22Rv1 (cell line): ENCODE measurements at regions not wholly inside any gene's neighbourhood (a gene's known extent, or its start where the extent isn't known, plus 50 kb on each side); places are given as distances from the start of the nearest gene placed in this dataset.

Source experiments
- CTCF ChIP-seq: fragments of 450-650 bp; IDR thresholded peaks from 2 replicates; pipeline ENCODE4 v1.5.1; 2017; ENCODE audit warnings: mild to moderate bottlenecking
- ZFX ChIP-seq: fragments of 450-650 bp; IDR thresholded peaks from 2 replicates; pipeline ENCODE4 v1.6.1; 2017; ENCODE audit warnings: antibody characterized with exemption, borderline replicate concordance

DNA sequence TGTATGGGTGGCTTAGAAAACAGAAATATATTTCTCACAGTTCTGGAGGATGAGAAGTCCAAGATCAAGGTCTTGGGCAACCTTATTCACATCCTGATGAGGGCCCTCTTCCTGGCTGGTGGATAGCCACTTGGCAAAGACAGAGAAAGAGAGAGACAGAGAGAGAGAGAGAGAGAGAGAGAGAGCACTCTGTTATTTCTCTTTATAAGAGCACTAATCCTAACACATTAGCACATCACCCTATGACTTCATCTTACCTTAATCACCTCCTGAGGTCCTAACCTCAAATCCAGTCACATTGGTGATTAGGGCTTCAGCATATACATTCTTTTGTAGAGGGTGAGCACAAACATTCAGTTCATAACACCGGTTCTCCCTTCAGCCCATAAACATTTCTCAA, 430.3 kb downstream of the EFNB2 start:
- TF ChIP-seq CTCF (no peak), ZFX (no peak)
